GM18951 (cell line): ENCODE measurements at regions not wholly inside any gene's neighbourhood (a gene's known extent, or its start where the extent isn't known, plus 50 kb on each side); places are given as distances from the start of the nearest gene placed in this dataset.

Experiments
- POLR2A ChIP-seq: IDR thresholded peaks from 4 replicates; pipeline ENCODE4 v1.6.1; 2011; ENCODE audit warnings: mild to moderate bottlenecking; ENCODE audit not compliant: insufficient read length, insufficient read depth; ENCODE audit errors: extremely low read depth
- in situ Hi-C: fragments of 300-500 bp; cut with MboI; formaldehyde crosslinking; loops from one replicate; pipeline ENCODE4 v1.12.0; 2022; ENCODE audit warnings: low sequenced_read_pairs, mixed read lengths, inconsistent platforms; ENCODE audit not compliant: unreplicated experiment

GRCh38 chr10:31617757-31618156 lies 298.7 kb downstream of the ZEB1 start:
- in situ Hi-C loops: no loop called here
- TF ChIP-seq POLR2A: no peak

DNA sequence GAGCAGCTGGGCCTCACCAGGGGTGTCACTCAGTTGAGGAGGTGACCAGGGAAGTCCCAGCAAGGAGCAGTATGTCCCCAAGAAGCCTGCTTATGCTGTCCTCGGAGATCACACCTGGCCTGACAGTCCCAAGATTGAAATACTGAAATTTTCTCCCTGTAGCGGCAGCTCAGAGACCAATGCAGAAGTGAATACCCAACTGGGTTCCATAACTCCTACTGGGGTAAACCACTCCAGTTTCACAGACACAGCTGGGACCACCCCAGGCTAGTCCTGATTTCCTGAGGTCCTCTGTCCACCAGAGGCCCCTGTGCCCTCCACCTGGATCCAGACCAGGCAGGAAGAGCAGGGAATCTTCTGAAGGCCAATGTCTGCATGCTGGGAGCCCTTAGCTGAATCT lies 298.1 kb downstream of the ZEB1 start:
- no peak for TF ChIP-seq POLR2A
- in situ Hi-C loops: no loop called here

DNA sequence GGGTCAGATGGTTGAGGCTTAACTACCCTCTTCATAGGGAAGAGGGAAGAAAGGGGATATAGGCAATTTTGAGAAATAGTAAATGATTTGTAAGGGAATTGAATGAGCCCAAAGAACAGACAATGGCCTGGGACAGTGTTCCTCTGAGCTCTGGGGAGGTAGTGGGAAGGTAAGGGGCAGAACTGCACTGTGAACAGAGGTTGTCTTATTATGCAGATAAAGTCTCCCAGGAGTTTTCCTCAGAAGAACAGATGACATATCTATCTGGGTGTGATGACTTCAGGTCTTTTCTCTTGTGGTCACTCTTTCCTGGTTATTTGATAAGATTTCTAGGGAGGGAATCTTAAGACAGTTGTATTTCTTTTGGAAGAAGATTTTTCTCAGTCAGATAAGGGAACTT lies 296.1 kb downstream of the ZEB1 start:
- in situ Hi-C loops: no loop called here
- TF ChIP-seq POLR2A: no peak

DNA sequence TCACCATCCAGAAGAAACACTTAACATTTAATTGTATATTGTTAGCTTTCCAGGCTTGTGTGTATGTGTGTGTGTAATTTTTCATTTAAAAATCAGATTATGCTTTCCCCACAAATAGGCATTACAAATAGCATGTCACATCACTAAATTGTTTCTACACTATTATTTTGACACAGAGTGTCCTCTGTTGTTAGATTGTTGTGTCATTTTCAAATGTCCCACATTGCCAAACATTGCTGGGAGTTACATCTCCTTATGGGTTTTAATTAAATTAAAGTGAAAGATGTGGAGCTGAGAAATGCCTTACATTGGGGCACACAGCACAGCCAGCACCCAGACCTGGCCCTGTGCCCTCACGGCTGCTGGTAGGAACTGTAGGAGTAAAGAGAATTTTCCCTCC lies 295.6 kb downstream of the ZEB1 start:
- in situ Hi-C loops: no loop called here
- no peak for TF ChIP-seq POLR2A

DNA sequence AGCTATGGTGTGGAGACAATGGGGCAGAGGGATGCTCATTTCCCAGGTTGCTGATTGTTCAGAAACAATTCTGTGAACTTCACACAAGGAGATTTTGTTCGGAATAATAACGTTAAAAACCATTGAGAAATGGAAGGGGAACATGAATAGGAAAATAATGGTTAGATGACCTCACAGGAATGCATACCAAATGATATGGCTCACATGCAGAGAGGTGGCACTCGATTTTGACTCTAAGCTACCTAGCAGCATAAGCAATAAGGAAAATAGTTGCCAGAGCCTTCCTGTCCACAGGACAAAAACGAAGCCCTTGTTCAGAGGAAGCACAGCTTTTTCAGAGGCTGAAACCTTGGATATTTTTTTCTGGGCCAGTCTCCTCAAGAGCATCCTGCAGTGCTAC lies 293.1 kb downstream of the ZEB1 start:
- in situ Hi-C loops: no loop called here
- no peak for TF ChIP-seq POLR2A

DNA sequence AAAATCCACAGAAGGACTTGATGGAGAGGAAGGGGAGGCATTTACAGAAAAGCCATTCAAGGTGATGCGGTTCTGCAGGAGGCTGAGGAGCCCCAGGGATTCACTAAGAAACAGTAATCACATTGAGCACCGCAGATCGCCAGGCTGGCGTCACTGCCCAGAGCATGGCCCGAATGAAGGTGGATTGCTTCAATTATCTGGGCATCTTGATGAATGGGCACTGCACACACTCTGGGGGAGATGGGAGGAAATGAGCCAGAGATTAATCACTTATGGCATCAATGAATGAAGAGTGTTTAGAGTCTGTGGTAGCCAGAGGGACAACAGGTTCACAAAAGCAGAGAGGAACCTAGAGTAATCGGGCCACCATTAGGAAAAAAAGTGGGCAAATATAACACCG lies 292.1 kb downstream of the ZEB1 start:
- no peak for TF ChIP-seq POLR2A
- in situ Hi-C loops: no loop called here

GRCh38 chr10:31607481-31607880 lies 288.5 kb downstream of the ZEB1 start:
- no peak for TF ChIP-seq POLR2A
- in situ Hi-C loops: no loop called here

- in situ Hi-C loops: no loop called here
- TF ChIP-seq POLR2A: no peak
Measured at GRCh38 chr10:31606841-31607240, 287.8 kb downstream of the ZEB1 start.

GRCh38 chr10:31605861-31606525 lies 287.0 kb downstream of the ZEB1 start:
- in situ Hi-C loops: no loop called here
- no peak for TF ChIP-seq POLR2A

DNA sequence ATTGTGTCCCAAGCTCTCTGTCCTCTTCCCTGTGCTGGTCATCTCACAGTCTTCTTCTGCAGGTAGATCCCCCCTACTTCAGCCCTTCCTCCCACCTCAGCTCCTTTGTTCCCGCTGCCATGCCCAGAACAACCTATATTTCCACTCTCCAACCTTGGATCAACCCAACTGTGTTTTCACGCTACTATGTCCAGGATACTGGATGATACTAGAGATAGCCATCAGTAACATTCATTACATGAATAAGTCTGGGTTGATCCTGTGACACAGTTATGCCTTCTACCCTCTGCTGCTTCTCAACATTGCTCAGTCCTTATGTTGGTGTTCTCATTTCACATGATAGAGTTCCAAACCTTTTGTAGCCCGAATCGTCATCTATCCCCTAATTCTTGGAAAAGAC lies 286.4 kb downstream of the ZEB1 start:
- no peak for TF ChIP-seq POLR2A
- in situ Hi-C loops: no loop called here

GRCh38 chr10:31604646-31605170 lies 285.7 kb downstream of the ZEB1 start:
- in situ Hi-C loops: no loop called here
- no peak for TF ChIP-seq POLR2A

- in situ Hi-C loops: no loop called here
Measured at GRCh38 chr10:31604096-31604495, 285.1 kb downstream of the ZEB1 start.

DNA sequence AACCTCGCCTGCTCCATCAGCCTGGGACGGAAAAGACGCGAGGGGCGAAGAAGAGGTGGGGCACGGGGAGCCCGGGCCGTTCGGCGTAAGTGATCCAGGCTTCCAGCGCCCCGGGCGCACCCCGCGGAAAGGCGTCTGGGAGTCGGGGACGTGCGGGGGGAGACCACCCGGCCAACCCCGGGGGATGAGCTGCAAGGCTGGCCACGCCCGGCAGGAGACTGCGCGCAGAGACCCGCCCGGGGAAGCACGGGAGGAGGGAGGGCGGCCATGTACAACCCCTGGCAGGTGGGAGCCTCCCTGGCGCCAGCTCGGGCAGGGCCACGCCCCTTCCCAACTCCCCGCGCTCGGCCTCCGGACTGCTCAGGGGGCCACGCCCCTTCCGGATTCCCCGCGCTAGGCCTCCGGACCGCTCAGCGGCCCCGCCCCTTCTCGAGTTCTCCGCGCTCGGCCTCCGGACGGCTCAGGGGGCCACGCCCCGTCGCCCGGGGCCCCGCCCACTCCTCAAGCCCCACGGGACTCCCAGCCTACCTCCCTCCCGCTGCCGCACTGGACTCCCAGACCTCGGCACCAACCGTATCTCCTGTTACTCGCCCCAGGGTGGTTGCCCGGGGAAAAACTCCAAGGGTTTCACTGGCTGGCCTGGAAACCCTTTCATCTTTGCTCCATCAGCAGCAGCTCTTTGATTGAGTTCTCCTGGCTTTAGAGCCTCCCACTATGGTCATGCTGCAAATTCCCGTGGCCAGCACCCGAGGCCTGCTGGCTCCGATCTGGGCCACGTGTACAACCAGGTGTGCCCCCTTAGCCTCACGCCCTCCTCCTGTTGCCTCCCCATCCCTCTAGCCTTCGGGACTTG lies 284.4 kb downstream of the ZEB1 start:
- in situ Hi-C loops: no loop called here
- TF ChIP-seq POLR2A: peak; percentile 32

More at GRCh38 chr10:31604096-31604495, 285.1 kb downstream of the ZEB1 start:
- no peak for TF ChIP-seq POLR2A
